ENCODE measurements at regions not wholly inside any gene's neighbourhood (a gene's known extent, or its start where the extent isn't known, plus 50 kb on each side); places are given as distances from the start of the nearest gene placed in this dataset.
"Not testable (repeated sequence)": the region's sequence is repeated elsewhere in the genome, so short reads cannot be mapped to it uniquely, and the experiment has no call there.

DNA sequence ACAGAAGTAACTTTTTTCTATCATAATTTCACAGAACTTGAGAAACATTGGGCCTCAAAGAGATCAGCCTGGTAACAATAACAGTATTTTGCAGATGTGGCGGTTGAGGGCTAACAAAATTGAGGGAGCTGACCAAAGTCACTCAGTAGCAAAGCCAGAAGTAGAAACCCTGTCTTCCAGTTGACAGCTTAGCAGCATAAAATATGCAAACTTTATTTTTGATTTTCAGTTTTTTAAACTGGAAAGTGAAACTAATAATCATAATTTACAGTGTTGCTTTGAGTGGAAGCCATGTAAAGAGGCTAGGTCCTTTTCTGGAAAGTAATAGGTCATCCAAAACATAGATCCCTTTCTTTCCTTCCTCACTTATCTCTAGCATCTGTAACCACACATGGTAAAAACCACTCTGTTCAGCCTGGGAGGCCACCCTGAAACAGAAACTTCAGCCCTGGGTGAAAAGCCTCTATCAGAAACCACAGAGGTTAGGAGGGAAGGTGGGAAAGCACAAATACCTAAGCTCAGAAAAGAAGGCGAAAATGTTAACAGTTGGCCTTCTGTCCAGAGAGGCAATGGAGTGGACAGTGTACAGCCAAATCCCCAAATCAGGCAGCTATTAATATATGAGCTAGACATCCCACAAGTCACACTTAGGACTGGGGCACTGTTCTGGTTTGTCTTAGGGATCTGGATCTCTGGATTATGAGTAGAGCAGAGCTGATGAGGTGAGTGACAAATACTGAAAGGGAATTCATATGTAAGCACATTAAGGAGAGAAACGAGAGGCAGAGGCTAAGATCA is 61.1 kb upstream of the ARSJ start:
- Histone ChIP-seq H3K4me3 (no peak overlapping the region), H3K36me3 (no peaks in the 10 kb centered on the region), H3K9me3 (no peaks in the 10 kb centered on the region), H3K27ac (no peak overlapping the region), H3K27me3 (no peaks in the 10 kb centered on the region), H3K4me1 (no peaks in the 10 kb centered on the region)
- TF ChIP-seq, protein P1, sequence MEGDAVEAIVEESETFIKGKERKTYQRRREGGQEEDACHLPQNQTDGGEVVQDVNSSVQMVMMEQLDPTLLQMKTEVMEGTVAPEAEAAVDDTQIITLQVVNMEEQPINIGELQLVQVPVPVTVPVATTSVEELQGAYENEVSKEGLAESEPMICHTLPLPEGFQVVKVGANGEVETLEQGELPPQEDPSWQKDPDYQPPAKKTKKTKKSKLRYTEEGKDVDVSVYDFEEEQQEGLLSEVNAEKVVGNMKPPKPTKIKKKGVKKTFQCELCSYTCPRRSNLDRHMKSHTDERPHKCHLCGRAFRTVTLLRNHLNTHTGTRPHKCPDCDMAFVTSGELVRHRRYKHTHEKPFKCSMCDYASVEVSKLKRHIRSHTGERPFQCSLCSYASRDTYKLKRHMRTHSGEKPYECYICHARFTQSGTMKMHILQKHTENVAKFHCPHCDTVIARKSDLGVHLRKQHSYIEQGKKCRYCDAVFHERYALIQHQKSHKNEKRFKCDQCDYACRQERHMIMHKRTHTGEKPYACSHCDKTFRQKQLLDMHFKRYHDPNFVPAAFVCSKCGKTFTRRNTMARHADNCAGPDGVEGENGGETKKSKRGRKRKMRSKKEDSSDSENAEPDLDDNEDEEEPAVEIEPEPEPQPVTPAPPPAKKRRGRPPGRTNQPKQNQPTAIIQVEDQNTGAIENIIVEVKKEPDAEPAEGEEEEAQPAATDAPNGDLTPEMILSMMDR (IDR thresholded peaks at IDR 0.05): no peak
- DNase-seq (ENCODE audit: low spot score): no peak

DNA sequence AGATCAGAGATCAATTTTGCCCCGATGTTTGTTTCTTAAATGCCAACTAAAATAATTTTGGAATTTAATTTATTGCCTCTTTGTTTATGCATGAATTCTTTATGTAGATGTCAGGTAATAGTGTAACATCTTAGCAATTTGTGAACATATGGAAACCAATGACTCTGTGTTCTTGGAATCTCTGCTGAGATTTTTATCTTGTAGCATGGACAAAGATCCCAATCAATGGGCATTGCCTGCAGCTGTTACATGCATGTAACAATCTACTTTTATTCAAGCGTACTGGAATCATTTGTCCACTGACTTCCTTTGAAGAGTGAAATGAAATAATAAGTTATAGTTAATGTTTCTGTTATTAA is 61.6 kb upstream of the ARSJ start:
- Histone ChIP-seq H3K36me3 (no peaks in the 10 kb centered on the region), H3K27ac (no peak overlapping the region), H3K9me3 (no peaks in the 10 kb centered on the region), H3K4me3 (no peak overlapping the region), H3K4me1 (no peaks in the 10 kb centered on the region), H3K27me3 (no peaks in the 10 kb centered on the region)
- TF ChIP-seq, protein P1 (IDR thresholded peaks at IDR 0.05): no peak
- no peak for DNase-seq (ENCODE audit: low spot score)

DNA sequence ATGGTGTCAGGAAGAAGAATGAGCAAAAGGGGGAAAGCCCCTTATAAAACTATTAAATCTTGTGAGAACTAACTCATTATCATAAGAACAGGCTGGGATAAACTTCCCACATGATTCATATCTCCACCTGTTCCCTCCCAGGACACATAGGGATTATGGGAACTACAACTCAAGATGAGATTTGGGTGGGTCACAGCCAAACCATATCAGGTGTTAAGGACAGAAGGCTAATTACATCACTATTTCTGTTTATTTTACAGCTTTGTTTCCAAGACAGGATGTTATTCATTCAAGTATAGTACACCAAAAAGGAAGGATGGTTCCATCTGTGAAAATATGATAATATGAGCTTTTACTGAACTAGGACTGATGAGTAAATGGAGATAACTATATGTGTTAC is 63.7 kb upstream of the ARSJ start:
- Histone ChIP-seq H3K9me3 (no peaks in the 10 kb centered on the region), H3K27me3 (no peaks in the 10 kb centered on the region), H3K27ac (no peak overlapping the region), H3K36me3 (no peaks in the 10 kb centered on the region), H3K4me3 (no peak overlapping the region), H3K4me1 (no peaks in the 10 kb centered on the region)
- DNase-seq (ENCODE audit: low spot score): no peak
- TF ChIP-seq, protein P1 (IDR thresholded peaks at IDR 0.05): no peak

DNA sequence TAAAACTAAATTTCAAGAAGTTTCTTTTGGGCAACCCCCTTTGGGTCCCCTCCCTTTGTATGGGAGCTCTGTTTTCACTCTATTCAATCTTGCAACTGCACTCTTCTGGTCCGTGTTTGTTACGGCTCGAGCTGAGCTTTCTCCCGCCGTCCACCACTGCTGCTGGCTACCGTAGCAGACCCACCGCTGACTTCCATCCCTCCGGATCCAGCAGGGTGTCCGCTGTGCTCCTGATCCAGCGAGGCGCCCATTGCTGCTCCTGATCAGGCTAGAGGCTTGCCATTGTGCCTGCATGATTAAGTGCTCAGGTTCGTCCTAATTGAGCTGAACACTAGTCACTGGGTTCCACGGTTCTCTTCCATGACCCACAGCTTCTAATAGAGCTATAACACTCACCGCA is 64.9 kb upstream of the ARSJ start:
- H3K36me3 ChIP-seq; DNase-seq (ENCODE audit: low spot score); H3K9me3 ChIP-seq; H3K4me3 ChIP-seq; H3K27ac ChIP-seq; H3K4me1 ChIP-seq; H3K27me3 ChIP-seq: not testable (repeated sequence)

DNA sequence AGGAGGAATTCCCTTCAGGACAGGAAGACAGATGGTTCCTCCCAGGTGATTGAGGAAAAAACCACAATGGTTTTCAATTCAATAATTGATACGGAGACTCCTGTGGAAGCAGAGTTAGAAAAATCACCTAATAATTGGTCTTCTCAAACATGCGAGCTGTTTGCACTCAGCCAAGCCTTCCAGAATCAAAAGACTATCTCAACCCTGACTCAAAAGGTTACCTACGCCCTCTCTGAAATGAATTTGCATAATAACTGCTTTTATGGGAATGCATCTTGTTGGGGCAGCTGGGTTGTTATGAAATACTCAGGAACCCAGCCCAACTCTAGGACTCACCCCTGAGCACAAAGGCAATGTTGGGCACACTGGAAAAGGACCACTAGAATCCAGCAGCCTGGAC is 66.9 kb upstream of the ARSJ start:
- H3K4me3 ChIP-seq: no peak overlapping the region
- H3K27ac ChIP-seq: no peak overlapping the region
- H3K36me3 ChIP-seq: no peaks in the 10 kb centered on the region
- no peaks in the 10 kb centered on the region for H3K4me1 ChIP-seq
- H3K9me3 ChIP-seq: no peaks in the 10 kb centered on the region
- DNase-seq (ENCODE audit: low spot score): no peak
- H3K27me3 ChIP-seq: no peaks in the 10 kb centered on the region
- TF ChIP-seq, protein P1 (IDR thresholded peaks at IDR 0.05): no peak

DNA sequence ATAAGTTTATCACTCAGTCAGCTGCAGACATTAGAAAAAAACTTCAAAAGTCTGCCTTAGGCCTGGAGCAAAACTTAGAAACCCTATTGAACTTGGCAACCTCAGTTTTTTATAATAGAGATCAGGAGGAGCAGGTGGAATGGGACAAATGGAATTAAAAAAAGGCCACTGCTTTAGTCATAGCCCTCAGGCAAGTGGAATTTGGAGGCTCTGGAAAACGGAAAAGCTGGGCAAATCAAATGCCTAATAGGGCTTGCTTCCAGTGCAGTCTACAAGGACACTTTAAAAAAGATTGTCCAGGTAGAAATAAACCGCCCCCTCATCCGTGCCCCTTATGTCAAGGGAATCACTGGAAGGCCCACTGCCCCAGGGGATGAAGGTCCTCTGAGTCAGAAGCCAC is 68.7 kb upstream of the ARSJ start:
- not testable (repeated sequence) for H3K9me3 ChIP-seq; H3K4me3 ChIP-seq; H3K36me3 ChIP-seq; H3K4me1 ChIP-seq; H3K27ac ChIP-seq; H3K27me3 ChIP-seq; DNase-seq (ENCODE audit: low spot score)

DNA sequence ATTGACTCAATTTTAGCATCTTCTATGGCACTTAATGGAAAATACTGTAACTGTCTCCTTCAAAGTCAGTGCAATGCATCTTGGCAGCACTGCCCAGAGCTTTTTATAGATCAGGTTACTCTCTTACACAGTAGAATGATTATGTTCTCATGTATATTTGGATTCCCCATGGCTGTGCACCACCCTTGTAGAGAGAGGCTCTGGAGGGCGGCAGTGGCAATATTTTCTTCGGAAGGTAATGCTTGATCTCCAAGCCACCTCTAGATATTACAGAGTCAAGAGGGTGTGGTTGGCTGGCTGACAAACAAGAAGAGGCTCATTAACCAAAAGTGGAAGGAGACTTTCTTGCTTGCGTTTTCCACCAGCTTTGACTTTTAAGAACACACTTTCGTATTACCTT is 72.8 kb upstream of the ARSJ start:
- Histone ChIP-seq H3K4me3 (no peak overlapping the region), H3K27me3 (no peaks in the 10 kb centered on the region), H3K9me3 (no peaks in the 10 kb centered on the region), H3K27ac (no peak overlapping the region), H3K4me1 (no peaks in the 10 kb centered on the region), H3K36me3 (no peaks in the 10 kb centered on the region)
- DNase-seq (ENCODE audit: low spot score): no peak
- TF ChIP-seq, protein P1 (IDR thresholded peaks at IDR 0.05): no peak
